ENCODE measurements at regions not wholly inside any gene's neighbourhood (a gene's known extent, or its start where the extent isn't known, plus 50 kb on each side); places are given as distances from the start of the nearest gene placed in this dataset.

DNA sequence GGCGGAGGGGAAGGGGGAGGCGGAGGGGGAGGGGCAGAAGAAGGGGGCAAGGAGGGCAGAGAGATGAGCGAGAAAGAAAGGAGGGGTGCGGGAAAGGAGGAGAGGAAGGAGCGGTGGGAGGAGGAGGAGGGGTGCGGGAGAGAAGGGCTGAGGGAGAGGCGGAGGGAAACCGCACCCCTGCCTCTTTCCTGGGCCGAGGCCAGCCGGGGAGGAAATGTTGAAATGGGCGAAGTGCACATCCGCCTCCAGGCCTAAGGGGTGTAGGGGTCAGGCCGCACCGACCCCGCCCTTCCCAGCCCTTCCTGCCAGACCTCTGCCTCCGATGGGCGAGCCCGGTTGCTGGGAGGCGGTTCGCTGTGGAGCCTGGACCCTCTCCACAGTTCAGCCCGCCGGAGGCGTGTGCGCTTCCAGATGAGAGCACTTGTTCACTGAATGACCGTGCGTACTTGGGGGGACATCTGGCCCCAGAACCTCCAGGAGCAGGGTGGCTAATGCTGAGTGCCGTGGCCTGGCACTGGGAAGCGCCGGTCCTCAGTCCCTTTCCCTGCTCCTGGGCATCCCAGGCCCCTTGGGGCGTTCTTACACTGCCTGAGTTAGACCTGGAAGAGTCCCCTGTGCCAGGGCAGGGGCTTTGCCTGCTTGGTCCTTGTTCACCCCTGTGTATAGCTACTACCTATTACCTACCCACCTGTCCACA is 110.3 kb upstream of the KLF13 start:
- intact Hi-C loops (cut with DNase I) = loop anchor here (5.0 kb wide), 1 partner anchor 224 kb away; the partner anchor contains the start of gene MTMR10
- H3K4me3 ChIP-seq = peak overlapping the region; percentile 63 to 76
- peaks cover 10 to 14% of the 10 kb centered on the region in 2 donors for H3K4me1 ChIP-seq
- peaks cover 0 to under 1% of the 10 kb centered on the region in 2 donors for H3K9me3 ChIP-seq
- TF ChIP-seq, protein P1, sequence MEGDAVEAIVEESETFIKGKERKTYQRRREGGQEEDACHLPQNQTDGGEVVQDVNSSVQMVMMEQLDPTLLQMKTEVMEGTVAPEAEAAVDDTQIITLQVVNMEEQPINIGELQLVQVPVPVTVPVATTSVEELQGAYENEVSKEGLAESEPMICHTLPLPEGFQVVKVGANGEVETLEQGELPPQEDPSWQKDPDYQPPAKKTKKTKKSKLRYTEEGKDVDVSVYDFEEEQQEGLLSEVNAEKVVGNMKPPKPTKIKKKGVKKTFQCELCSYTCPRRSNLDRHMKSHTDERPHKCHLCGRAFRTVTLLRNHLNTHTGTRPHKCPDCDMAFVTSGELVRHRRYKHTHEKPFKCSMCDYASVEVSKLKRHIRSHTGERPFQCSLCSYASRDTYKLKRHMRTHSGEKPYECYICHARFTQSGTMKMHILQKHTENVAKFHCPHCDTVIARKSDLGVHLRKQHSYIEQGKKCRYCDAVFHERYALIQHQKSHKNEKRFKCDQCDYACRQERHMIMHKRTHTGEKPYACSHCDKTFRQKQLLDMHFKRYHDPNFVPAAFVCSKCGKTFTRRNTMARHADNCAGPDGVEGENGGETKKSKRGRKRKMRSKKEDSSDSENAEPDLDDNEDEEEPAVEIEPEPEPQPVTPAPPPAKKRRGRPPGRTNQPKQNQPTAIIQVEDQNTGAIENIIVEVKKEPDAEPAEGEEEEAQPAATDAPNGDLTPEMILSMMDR (IDR thresholded peaks at IDR 0.05) = no peak
- no peaks in the 10 kb centered on the region for H3K27me3 ChIP-seq
- DNase-seq (ENCODE audit: low spot score in 2 of 2) = peak; percentile 53 to 91
- H3K27ac ChIP-seq = peak overlapping the region; percentile 87 to 91
- no peaks in the 10 kb centered on the region for H3K36me3 ChIP-seq

GRCh38 chr15:31217067-31217466 is 109.6 kb upstream of the KLF13 start:
- Histone ChIP-seq H3K4me1 (peaks cover 10 to 14% of the 10 kb centered on the region in 2 donors), H3K4me3 (no peak overlapping the region)
- DNase-seq (ENCODE audit: low spot score in 2 of 2) = no peak

DNA sequence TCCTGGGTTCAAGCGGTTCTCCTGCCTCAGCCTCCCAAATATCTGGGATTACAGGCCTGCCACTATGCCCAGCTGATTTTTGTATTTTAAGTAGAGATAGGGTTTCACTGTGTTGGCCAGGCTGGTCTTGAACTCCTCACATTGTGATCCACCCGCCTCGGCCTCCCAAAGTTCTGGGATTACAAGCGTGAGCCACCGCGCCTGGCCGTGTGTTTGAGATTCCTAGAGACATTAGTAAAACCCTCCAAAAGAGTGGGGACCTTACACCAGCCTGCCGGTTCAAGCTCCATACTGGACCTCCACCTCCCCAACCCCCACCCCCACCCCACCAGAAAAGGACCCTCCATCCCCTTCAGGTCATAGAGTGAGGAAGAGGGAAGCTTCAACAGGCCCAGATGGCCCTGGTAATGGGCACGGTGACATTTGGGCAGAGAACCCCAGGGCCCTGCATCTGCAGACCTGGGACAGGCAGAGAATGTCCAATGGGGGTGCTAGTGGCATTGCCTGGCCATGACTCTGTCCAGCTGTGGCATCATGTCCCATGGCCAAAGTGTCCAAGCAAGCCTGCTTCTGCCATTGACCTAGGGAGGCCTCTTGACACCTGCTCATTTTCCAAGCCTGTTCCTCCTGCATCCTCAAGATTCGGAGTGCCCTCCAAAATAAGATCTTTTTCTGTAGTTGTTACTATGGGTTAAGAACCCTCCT is 108.9 kb upstream of the KLF13 start:
- TF ChIP-seq, protein P1 (IDR thresholded peaks at IDR 0.05) = no peak
- no peak overlapping the region for H3K27ac ChIP-seq
- DNase-seq (ENCODE audit: low spot score in 2 of 2) = no peak
- no peaks in the 10 kb centered on the region for H3K27me3 ChIP-seq
- no peak overlapping the region for H3K4me3 ChIP-seq
- no peaks in the 10 kb centered on the region for H3K9me3 ChIP-seq
- peaks cover 10 to 14% of the 10 kb centered on the region in 2 donors for H3K4me1 ChIP-seq
- intact Hi-C loops (cut with DNase I) = loop anchor here (1.0 to 5.0 kb wide), 2 partner anchors 20 to 225 kb away; partner anchors contain the start of gene MTMR10
- no peaks in the 10 kb centered on the region for H3K36me3 ChIP-seq

More at GRCh38 chr15:31217067-31217466, 109.6 kb upstream of the KLF13 start:
- TF ChIP-seq, protein P1 (IDR thresholded peaks at IDR 0.05) = no peak
- no peaks in the 10 kb centered on the region for H3K9me3 ChIP-seq
- intact Hi-C loops (cut with DNase I) = loop anchor here (1.0 to 5.0 kb wide), 2 partner anchors 20 to 225 kb away; partner anchors contain the start of gene MTMR10
- no peaks in the 10 kb centered on the region for H3K27me3 ChIP-seq
- H3K36me3 ChIP-seq = no peaks in the 10 kb centered on the region
- H3K27ac ChIP-seq = peak overlapping the region in 1 of 2 donors; percentile 87

DNA sequence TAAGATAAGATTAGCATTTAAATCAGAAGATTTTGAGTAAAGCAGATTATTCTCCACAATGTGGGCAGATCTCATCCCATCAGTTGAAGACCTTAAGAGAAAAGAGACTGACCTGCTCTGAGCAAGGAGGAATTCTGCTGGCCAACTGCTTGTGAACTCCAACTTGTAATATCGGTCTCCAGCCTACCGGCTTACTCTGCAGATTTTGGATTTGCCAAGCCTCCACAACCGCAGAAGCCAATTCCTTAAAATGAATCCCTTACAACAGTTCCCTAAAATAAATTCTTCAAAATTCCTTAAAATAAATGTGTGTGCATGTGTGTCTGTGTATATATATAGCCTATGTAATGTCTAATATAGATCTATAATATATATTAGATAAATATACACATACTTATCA is 107.4 kb upstream of the KLF13 start:
- H3K4me3 ChIP-seq = no peak overlapping the region
- TF ChIP-seq, protein P1 (IDR thresholded peaks at IDR 0.05) = no peak

DNA sequence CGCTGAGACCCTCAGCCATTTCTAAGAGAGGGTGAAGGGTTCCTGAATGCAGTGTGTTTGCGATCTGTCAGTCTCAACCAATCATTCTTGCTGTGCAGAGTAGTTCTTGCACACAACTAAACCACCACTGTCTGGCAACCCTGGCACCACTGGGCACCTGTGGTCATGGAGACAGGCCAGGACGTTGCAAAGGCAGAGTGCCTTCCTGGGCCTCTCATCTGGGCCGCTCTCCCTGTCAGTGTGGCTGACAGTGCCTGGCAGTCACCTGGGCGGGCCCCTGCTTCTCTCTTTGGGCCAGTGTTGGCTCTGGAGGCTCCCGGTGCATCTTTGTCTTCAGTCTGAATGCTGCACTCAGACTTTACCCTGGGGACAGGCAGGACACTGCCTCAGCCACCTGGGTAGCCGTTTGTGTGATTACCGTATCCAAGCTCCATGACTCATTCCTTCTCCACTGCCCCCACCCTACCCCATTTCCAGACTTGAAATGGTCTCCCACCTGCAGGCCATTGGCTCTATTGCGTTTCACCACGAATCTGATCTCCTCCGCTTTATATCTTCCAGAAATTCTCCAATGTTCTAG is 104.6 kb upstream of the KLF13 start:
- DNase-seq (ENCODE audit: low spot score in 2 of 2) = no peak
- intact Hi-C loops (cut with DNase I) = loop anchor here (5.0 kb wide), 1 partner anchor 650 kb away; the partner anchor contains the start of gene OTUD7A
- no peaks in the 10 kb centered on the region for H3K9me3 ChIP-seq

More for the DNA sequence above, 107.4 kb upstream of the KLF13 start:
- Histone ChIP-seq H3K36me3 (no peaks in the 10 kb centered on the region), H3K4me1 (peaks cover 10 to 16% of the 10 kb centered on the region in 2 donors), H3K27me3 (no peaks in the 10 kb centered on the region), H3K9me3 (no peaks in the 10 kb centered on the region), H3K27ac (no peak overlapping the region)
- intact Hi-C loops (cut with DNase I) = loop anchor here (5.0 kb wide), 1 partner anchor 227 kb away; the partner anchor contains the start of gene MTMR10
- no peak for DNase-seq (ENCODE audit: low spot score in 2 of 2)

More for the DNA sequence above, 104.6 kb upstream of the KLF13 start:
- H3K27ac ChIP-seq = no peak overlapping the region
- TF ChIP-seq, protein P1 (IDR thresholded peaks at IDR 0.05) = no peak
- no peaks in the 10 kb centered on the region for H3K36me3 ChIP-seq
- no peaks in the 10 kb centered on the region for H3K27me3 ChIP-seq
- peaks cover 0 to 6% of the 10 kb centered on the region in 2 donors for H3K4me1 ChIP-seq
- H3K4me3 ChIP-seq = no peak overlapping the region

All from ascending aorta (tissue), 2 donors.